ENCODE measurements at regions not wholly inside any gene's neighbourhood (a gene's known extent, or its start where the extent isn't known, plus 50 kb on each side); places are given as distances from the start of the nearest gene placed in this dataset.

GRCh38 chr3:34547297-34547920, 749.0 kb downstream of the PDCD6IP start:
- ATAC-seq (no peak), DNase-seq (ENCODE audit: low read depth, low spot score) (no peak)
- BruUV-seq (replicated peaks): no TSS peak
- no peaks in the 10 kb centered on the region for H3K27me3 ChIP-seq (ENCODE audit: control insufficient read depth, insufficient read depth, low read length)
- TF ChIP-seq REST (IDR thresholded peaks at IDR 0.05; ENCODE audit: insufficient read depth in 1 of 2, low read depth in 2 of 2, low read length in 1 of 2) (no peak), POLR2AphosphoS5 (IDR thresholded peaks at IDR 0.05; ENCODE audit: low read depth, low read length) (no peak), CTCF (IDR thresholded peaks at IDR 0.05) (no peak), SIN3A (IDR thresholded peaks at IDR 0.05; ENCODE audit: borderline replicate concordance, insufficient read depth, low read depth, low read length) (no peak), TCF7L2 (IDR thresholded peaks at IDR 0.05; ENCODE audit: low read depth, low read length) (no peak)
- ChIA-PET CTCF (no interaction called here), POLR2A (no interaction called here)
- no peaks in the 10 kb centered on the region for H3K36me3 ChIP-seq (ENCODE audit: control insufficient read depth, insufficient read depth, low read length)
- intact Hi-C loops (cut with micrococcal nuclease; ENCODE audit: unreplicated experiment): no loop called here
- H3K4me3 ChIP-seq (ENCODE audit: low read depth in 2 of 2, low read length in 2 of 2): no peak overlapping the region
- no peaks in the 10 kb centered on the region for H3K9me3 ChIP-seq (ENCODE audit: control insufficient read depth, insufficient read depth, low read depth, low read length)
- in situ Hi-C loops (cut with HindIII; ENCODE audit: low pct_unique_long_range_greater_than_20kb, low sequenced_read_pairs): no loop called here
- H3K4me1 ChIP-seq (ENCODE audit: control insufficient read depth, insufficient read depth, low read length): no peaks in the 10 kb centered on the region
- no peak overlapping the region for H3K27ac ChIP-seq (ENCODE audit: low read length)

GRCh38 chr3:34567266-34567665, 768.8 kb downstream of the PDCD6IP start:
- H3K4me1 ChIP-seq (ENCODE audit: control insufficient read depth, insufficient read depth, low read length): no peaks in the 10 kb centered on the region
- POLR2A ChIA-PET: no interaction called here
- no peak overlapping the region for H3K27ac ChIP-seq (ENCODE audit: low read length)
- no peaks in the 10 kb centered on the region for H3K9me3 ChIP-seq (ENCODE audit: control insufficient read depth, insufficient read depth, low read depth, low read length)
- no peaks in the 10 kb centered on the region for H3K27me3 ChIP-seq (ENCODE audit: control insufficient read depth, insufficient read depth, low read length)
- no peaks in the 10 kb centered on the region for H3K36me3 ChIP-seq (ENCODE audit: control insufficient read depth, insufficient read depth, low read length)
- no peak for TF ChIP-seq TCF7L2 (IDR thresholded peaks at IDR 0.05; ENCODE audit: low read depth, low read length)
- no peak for TF ChIP-seq CTCF (IDR thresholded peaks at IDR 0.05)
- TF ChIP-seq SIN3A (IDR thresholded peaks at IDR 0.05; ENCODE audit: borderline replicate concordance, insufficient read depth, low read depth, low read length): no peak
- no peak for TF ChIP-seq POLR2AphosphoS5 (IDR thresholded peaks at IDR 0.05; ENCODE audit: low read depth, low read length)
- TF ChIP-seq REST (IDR thresholded peaks at IDR 0.05; ENCODE audit: insufficient read depth in 1 of 2, low read depth in 2 of 2, low read length in 1 of 2): no peak
- intact Hi-C loops (cut with micrococcal nuclease; ENCODE audit: unreplicated experiment): no loop called here
- CTCF ChIA-PET: no interaction called here
- no peak overlapping the region for H3K4me3 ChIP-seq (ENCODE audit: low read depth in 2 of 2, low read length in 2 of 2)
- no peak for DNase-seq (ENCODE audit: low read depth, low spot score)
- in situ Hi-C loops (cut with HindIII; ENCODE audit: low pct_unique_long_range_greater_than_20kb, low sequenced_read_pairs): no loop called here
- BruUV-seq (replicated peaks): no TSS peak
- ATAC-seq: no peak
